GM18907 (cell line): ENCODE measurements at regions not wholly inside any gene's neighbourhood (a gene's known extent, or its start where the extent isn't known, plus 50 kb on each side); places are given as distances from the start of the nearest gene placed in this dataset.
"Not testable (repeated sequence)": the region's sequence is repeated elsewhere in the genome, so short reads cannot be mapped to it uniquely, and the experiment has no call there.

Source experiments
- ATAC-seq: cut with Tn5 transposase; IDR thresholded peaks from one replicate; pipeline ENCODE4 v1.9.1; 2021; ENCODE audit warnings: mild to moderate bottlenecking, moderate library complexity; ENCODE audit not compliant: unreplicated experiment

DNA sequence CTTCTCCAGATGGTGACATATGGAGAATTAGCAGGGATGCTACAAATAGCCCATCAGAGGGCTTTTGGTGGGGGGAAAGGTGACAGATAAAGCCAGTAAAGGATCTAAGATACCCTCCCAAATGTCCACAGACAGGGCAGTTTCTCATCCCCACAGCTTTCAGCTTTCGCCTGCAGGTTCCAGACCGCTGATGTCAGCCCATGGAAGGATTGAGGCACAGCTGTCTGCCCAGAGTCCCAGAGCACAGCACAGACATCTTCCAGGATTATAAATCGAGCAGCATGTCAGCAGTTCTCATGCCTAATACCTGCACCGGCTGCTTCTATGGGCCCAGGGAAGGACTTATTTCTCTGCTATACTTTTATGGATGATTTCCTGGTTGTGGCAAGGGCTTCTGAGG lies 96.7 kb upstream of the MXRA5 start:
- no peak for ATAC-seq

GRCh38 chrX:3442691-3443090 lies 96.2 kb upstream of the MXRA5 start:
- no peak for ATAC-seq

GRCh38 chrX:3440981-3441380 lies 94.5 kb upstream of the MXRA5 start:
- no peak for ATAC-seq

DNA sequence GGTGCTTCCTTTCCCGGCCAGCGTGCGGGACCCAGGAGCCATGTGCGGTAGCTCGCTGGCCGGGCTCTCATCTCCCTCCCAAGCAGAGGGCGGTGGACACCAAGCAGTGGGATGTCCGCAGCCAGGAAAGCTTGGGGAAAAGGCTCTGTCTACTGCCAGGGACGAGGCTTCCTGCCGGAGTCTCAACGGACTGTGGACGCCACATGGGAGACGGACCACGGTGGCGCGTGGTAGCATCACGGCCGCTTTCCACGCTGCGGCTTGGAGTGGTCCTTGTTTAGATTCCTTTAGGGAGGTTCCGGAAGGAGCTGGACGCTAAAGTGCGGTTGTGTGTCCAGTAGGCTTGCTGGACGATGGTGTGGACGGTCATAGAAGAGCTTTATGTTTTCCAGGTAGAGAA lies 89.5 kb upstream of the MXRA5 start:
- not testable (repeated sequence) for ATAC-seq

GRCh38 chrX:3435057-3435456 lies 88.6 kb upstream of the MXRA5 start:
- ATAC-seq, result no peak

- ATAC-seq, result no peak
These were observed 82.3 kb upstream of the MXRA5 start for GRCh38 chrX:3428792-3429191.

GRCh38 chrX:3426552-3426951 lies 80.1 kb upstream of the MXRA5 start:
- no peak for ATAC-seq

DNA sequence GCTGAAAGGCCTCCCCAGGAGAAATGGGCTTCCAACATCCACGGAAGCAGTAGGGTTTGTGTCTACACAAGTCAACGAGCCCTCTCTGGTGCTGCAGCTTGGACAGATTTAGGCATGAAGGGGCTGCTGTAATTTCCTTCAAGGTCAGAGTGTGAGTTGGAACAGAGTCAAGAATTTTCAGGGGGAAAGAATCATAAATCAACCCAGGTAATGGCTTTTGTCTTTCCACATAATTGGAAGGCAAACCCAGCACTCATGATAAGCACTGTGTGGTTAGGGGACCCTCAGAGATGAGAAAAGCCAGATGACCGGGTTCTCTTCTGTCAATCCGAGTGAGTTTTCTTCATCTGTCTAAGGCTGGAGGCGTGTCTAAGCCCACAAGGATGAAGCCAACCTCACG lies 78.6 kb upstream of the MXRA5 start:
- ATAC-seq, result no peak

- no peak for ATAC-seq
These were observed 73.9 kb upstream of the MXRA5 start for GRCh38 chrX:3420316-3420715.

GRCh38 chrX:3415011-3415410 lies 68.6 kb upstream of the MXRA5 start:
- no peak for ATAC-seq

DNA sequence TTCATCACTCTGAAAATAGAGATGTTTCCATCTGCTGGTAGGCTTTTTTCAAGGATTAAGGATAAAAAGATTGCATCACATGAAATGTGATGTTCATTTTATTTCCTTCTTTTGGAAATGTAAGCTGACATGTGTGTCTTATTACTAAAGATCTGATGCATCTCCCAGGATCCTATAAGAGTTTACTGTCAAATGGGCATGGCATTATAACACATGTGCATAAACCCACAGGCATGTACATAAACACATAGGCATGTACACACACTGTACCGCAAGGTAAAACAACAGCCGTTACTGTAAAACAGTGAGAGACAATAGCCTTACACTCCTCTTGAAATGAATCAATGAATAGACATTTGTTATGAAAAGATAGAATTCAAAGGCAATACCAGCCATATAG lies 65.2 kb upstream of the MXRA5 start:
- ATAC-seq, result not testable (repeated sequence)

GRCh38 chrX:3409936-3410335 lies 63.5 kb upstream of the MXRA5 start:
- ATAC-seq, result not testable (repeated sequence)

DNA sequence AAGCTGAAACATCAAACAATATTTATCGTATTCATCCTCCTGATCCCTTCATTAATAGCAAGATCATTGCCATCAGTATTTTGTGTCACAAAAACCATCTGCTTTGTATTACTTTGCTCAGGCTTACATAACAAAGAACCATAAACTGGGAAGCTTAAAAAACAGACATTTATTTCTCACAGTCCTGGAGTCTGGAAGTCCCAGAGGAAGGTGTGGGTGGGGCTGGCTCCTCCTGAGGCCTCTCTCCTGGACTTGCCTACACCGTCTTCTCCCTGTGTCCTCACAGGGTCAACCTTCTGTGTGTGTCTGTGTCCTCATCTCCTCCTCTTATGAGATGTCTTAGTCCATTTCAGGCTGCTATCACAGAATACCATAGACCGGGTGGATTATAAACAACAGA lies 61.3 kb upstream of the MXRA5 start:
- no peak for ATAC-seq

- ATAC-seq, result no peak
These were observed 60.7 kb upstream of the MXRA5 start for GRCh38 chrX:3407121-3407520.

GRCh38 chrX:3403748-3404147 lies 57.3 kb upstream of the MXRA5 start:
- ATAC-seq, result no peak
